IPS DF 6.9 (cell line): ENCODE measurements at regions not wholly inside any gene's neighbourhood (a gene's known extent, or its start where the extent isn't known, plus 50 kb on each side); places are given as distances from the start of the nearest gene placed in this dataset.
"Not testable (repeated sequence)": the region's sequence is repeated elsewhere in the genome, so short reads cannot be mapped to it uniquely, and the experiment has no call there.

Experiments used
- DNase-seq: peaks from one replicate; pipeline ENCODE4 v3.0.0-alpha.2; 2013; ENCODE audit warnings: low read depth, low spot score
- H3K27ac ChIP-seq: one replicate; pipeline ENCODE4 v1.5.1; 2013; ENCODE audit warnings: low read length, control low read depth
- H3K27me3 ChIP-seq: 2 replicates; pipeline ENCODE4 v1.6.1; 2013; ENCODE audit warnings: mild to moderate bottlenecking, low read length; ENCODE audit not compliant: control insufficient read depth, insufficient read depth
- H3K36me3 ChIP-seq: 2 replicates; pipeline ENCODE4 v1.6.1; 2013; ENCODE audit warnings: low read length; ENCODE audit not compliant: control insufficient read depth, insufficient read depth
- H3K4me1 ChIP-seq: 2 replicates; pipeline ENCODE4 v1.6.1; 2013; ENCODE audit warnings: low read length; ENCODE audit not compliant: control insufficient read depth, insufficient read depth
- H3K4me3 ChIP-seq: 2 replicates; pipeline ENCODE4 v1.5.1; 2013; ENCODE audit warnings: mild to moderate bottlenecking, low read length
- H3K9me3 ChIP-seq: 2 replicates; pipeline ENCODE4 v1.6.1; 2013; ENCODE audit warnings: low read length, inconsistent platforms; ENCODE audit not compliant: control insufficient read depth, insufficient read depth
- WGBS: extraction: QIAGEN DNeasy Blood & Tissue Kit; methylation state at CpG from one replicate; pipeline ENCODE4 v1.1.7; 2013; ENCODE audit warnings: mixed read lengths, missing lambda C conversion rate; ENCODE audit not compliant: insufficient read length, insufficient coverage; 5-methylcytosine and 5-hydroxymethylcytosine counted together

DNA sequence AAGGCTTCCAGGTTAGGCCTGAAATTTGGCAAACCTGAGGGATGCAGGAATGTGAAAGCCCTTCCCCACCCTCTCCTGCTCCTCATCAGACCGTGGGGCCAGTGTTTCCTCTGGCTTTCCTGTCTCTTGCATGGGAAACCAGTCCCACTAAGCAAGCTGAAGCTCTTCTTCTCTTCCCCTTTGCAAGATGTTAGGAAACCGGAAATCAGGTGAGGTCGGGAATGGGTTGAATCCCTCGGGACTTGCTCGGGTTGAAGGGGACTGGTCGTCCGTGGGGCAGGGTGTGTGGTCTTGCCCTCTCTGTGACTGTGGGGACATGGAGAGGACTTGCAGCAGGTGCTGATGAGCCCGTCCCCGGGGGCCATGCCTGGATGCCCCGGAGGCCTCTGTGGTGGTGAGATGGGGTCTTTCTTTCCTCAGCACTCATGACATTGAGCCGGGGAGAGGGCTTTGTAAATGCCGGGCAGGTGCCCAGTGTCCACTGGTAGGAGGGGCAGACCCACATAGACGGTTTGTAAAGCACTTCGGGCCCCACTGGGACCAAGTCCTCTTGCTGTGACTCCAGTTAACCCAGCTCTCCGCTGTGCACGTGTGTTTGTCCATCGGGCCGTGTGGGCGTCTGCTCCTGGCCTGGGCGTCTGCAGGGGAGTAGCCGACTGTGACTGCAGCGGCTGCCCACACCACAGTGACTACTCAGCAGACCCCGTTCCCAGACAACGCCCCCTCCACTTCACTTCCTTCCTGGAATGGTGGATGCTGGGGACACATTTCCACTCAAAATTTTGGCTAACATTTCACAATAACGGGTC, 373.9 kb downstream of the GLRX3 start:
- no peaks in the 10 kb centered on the region for H3K4me1 ChIP-seq
- no peak overlapping the region for H3K27ac ChIP-seq
- WGBS = no CpG with 5 or more reads among the region's 25 CpGs
- DNase-seq = no peak
- H3K9me3 ChIP-seq = peaks cover 32% of the 10 kb centered on the region
- H3K36me3 ChIP-seq = no peaks in the 10 kb centered on the region
- no peaks in the 10 kb centered on the region for H3K27me3 ChIP-seq
- no peak overlapping the region for H3K4me3 ChIP-seq

DNA sequence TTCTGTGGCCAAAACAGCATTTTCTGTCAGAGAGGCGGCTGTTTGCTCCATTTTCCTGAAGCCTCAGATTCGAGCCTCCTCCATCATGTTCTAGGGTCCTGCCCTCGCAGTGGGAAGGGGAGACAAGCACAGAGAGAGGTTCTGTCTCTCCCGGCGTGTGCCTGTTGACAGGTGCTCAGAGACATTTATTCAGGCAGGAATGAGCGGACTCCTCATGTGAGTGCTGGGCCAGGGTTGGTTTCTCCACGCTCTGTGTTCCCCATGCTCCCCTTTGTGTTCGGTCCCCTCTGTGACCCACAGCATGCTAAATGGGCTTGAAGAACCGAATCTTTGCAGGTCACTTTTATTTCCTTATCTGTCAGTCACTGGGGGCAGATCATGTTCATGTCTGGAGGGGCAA, 374.6 kb downstream of the GLRX3 start:
- no peaks in the 10 kb centered on the region for H3K27me3 ChIP-seq
- no peak overlapping the region for H3K27ac ChIP-seq
- DNase-seq = no peak
- peaks cover 32% of the 10 kb centered on the region for H3K9me3 ChIP-seq
- H3K4me3 ChIP-seq = no peak overlapping the region
- H3K36me3 ChIP-seq = no peaks in the 10 kb centered on the region
- no CpG with 5 or more reads among the region's 9 CpGs for WGBS
- no peaks in the 10 kb centered on the region for H3K4me1 ChIP-seq

DNA sequence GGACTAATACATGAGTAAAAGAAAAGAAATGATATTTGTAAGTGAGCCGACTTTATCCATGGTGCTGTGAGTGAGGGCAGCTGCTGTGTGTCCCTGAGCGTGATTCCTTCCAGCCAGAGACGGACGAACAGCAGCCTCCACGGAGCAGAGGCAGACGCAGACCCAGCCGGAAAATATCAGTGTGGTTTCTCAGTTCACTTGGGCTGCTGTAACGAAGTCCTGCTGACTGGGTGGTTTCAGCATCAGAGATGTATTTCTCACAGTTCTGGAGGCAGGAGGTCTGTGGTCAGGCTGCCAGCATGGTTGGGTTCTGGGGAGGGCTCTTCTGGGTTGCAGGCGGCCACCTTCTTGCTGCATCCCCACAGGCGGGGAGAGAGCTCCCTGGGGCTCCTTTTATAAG, 375.6 kb downstream of the GLRX3 start:
- DNase-seq = no peak
- Histone ChIP-seq H3K4me1 (no peaks in the 10 kb centered on the region), H3K27ac (no peak overlapping the region), H3K4me3 (no peak overlapping the region), H3K36me3 (no peaks in the 10 kb centered on the region), H3K27me3 (no peaks in the 10 kb centered on the region), H3K9me3 (peaks cover 38% of the 10 kb centered on the region)
- WGBS = no CpG with 5 or more reads among the region's 10 CpGs

DNA sequence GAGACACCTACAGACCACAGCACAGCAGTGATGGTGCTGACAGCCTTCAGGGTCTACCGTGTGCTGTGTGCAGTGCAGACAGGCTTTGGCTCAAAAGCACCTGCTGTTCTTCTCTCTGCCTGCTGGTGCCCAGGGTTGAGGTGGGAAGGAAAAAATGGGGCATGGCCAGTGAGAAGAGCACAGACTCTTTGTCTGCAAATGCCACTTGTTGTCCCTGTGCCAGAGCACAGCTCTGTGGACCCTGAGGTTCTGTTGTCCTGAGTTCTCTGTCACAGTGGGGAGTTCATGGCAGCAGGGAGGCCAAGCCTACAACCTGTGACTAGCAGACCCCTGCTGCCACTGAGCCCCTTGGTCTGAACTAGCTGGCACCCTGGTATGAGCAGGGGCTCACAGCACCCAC, 376.7 kb downstream of the GLRX3 start:
- no peaks in the 10 kb centered on the region for H3K27me3 ChIP-seq
- WGBS = no CpG with 5 or more reads among the region's 1 CpG
- H3K36me3 ChIP-seq = no peaks in the 10 kb centered on the region
- H3K4me3 ChIP-seq = no peak overlapping the region
- no peak for DNase-seq
- H3K27ac ChIP-seq = no peak overlapping the region
- peaks cover 39% of the 10 kb centered on the region for H3K9me3 ChIP-seq
- no peaks in the 10 kb centered on the region for H3K4me1 ChIP-seq

DNA sequence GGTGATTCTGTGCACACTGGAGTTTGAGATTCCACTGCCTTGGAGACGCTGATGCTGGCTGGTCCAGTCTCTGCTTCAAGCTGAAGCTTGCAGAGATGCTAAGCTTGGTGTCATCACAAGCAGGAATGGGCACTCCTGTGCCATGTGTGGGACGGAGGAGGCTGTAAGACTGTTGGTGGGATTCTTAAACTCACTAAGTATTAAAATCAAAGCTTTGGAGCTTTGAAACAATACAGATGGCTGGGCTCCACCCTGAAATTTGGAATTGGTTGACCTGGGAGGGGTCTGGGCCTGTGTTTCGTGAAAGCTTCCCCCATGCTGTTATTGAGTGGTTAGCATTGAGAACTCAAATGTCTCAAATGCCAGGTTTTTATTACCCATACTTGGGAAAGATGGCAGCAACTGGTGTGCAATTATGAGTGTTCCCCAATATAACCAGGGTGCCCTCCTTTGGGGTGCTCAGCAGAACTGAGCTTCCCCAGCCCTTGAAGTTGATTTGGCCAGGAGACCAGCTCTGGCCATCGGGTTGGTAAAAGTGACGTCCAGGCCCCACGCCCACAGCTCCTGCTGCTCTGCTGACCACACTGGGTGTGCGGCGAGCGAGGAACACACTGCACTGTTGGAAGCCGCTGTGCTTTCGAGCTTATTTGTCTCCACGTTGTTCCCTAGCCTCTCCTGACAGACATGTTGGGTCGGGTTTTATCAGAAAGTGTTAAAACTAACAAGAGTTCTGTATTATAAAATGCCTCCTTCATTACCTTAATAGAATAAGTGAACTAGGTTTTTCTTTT, 377.7 kb downstream of the GLRX3 start:
- H3K27me3 ChIP-seq = no peaks in the 10 kb centered on the region
- no peak for DNase-seq
- H3K4me1 ChIP-seq = no peaks in the 10 kb centered on the region
- peaks cover 40% of the 10 kb centered on the region for H3K9me3 ChIP-seq
- H3K27ac ChIP-seq = no peak overlapping the region
- H3K36me3 ChIP-seq = no peaks in the 10 kb centered on the region
- H3K4me3 ChIP-seq = no peak overlapping the region
- WGBS = no CpG with 5 or more reads among the region's 13 CpGs

DNA sequence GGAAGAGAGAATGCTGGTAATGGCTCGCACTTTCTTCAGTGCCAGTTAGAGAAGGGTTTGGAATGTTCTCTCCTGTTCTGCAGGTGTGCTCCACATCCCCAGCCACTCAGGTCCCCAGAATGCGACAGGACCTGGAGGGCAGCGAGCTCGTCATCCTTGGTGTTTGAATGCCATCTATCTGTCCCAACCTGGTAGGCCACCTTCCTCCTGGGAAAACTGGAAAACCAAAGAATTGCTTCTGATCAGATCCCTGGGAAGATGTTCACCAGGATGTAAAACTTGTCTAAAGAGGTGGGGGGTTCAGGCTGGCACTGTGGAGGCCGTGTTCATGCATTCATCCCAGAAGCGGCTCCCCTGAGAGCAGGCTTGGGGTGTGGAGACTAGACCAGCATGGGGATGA, 379.5 kb downstream of the GLRX3 start:
- WGBS = no CpG with 5 or more reads among the region's 6 CpGs
- H3K27me3 ChIP-seq = no peaks in the 10 kb centered on the region
- H3K4me3 ChIP-seq = no peak overlapping the region
- no peak overlapping the region for H3K27ac ChIP-seq
- no peaks in the 10 kb centered on the region for H3K4me1 ChIP-seq
- H3K36me3 ChIP-seq = no peaks in the 10 kb centered on the region
- H3K9me3 ChIP-seq = peaks cover 33% of the 10 kb centered on the region
- no peak for DNase-seq

DNA sequence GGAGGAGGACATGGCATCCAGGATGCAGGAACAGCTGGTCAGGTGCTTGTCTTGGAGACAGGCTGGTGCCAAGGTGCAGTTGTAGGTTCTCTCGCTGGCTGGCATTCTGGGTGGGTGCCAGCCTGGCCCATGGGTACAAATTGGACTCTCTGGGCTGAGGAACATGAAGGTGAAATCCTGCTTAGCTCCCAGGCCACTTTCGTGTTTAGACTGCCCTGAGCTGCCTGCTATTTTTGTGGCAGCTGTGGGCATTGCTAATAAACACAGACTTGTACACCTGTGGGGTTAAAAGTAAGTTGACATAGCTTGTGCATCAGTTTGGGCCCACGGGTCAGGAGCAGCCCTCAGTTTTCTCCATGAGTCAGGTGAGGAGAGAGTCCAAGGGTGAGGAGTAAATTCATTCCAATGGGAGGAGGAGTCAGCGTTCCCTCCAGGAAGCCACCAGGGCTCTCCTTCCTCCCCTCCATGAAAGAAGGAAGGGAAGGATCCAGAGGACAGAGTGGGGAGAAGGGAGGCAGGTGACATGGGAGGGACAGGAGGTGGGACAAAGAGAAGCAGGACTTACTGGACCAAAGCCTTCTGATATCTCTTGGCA, 380.0 kb downstream of the GLRX3 start:
- Histone ChIP-seq H3K9me3 (peaks cover 30% of the 10 kb centered on the region), H3K4me3 (no peak overlapping the region), H3K4me1 (no peaks in the 10 kb centered on the region), H3K27me3 (no peaks in the 10 kb centered on the region), H3K27ac (no peak overlapping the region), H3K36me3 (no peaks in the 10 kb centered on the region)
- DNase-seq = no peak
- no CpG with 5 or more reads among the region's 4 CpGs for WGBS

DNA sequence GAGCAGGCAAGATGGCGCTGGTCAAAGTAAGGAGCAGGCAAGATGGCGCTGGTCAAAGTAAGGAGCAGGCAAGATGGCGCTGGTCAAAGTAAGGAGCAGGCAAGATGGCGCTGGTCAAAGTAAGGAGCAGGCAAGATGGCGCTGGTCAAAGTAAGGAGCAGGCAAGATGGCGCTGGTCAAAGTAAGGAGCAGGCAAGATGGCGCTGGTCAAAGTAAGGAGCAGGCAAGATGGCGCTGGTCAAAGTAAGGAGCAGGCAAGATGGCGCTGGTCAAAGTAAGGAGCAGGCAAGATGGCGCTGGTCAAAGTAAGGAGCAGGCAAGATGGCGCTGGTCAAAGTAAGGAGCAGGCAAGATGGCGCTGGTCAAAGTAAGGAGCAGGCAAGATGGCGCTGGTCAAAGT, 382.7 kb downstream of the GLRX3 start:
- H3K27me3 ChIP-seq, DNase-seq, H3K4me1 ChIP-seq, H3K36me3 ChIP-seq, H3K27ac ChIP-seq, H3K4me3 ChIP-seq: not testable (repeated sequence)
- no CpG with 5 or more reads among the region's 13 CpGs for WGBS
- H3K9me3 ChIP-seq = peaks cover 14% of the 10 kb centered on the region

DNA sequence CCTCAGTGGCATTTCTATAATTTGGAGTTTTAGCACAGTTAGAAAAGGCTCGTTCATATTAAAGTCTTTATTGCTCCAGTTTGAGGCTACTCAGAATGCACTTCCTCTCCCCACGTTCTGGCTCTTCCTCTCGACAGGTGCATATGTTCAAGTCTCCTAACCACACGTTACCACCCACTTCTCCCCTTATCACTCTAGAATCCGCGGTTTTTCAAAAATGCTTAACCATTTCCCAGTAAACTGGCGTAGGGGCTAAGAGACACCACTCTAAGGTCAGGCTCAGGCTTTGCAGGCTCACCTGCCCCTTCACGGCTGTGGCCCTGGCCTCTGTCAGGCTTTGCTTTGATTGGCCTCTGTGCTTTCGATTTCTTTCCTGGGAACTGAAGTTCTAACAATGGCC, 383.6 kb downstream of the GLRX3 start:
- WGBS = 100% methylated on average over 3 of the region's 9 CpGs
- no peaks in the 10 kb centered on the region for H3K27me3 ChIP-seq
- H3K36me3 ChIP-seq = no peaks in the 10 kb centered on the region
- H3K27ac ChIP-seq = no peak overlapping the region
- H3K9me3 ChIP-seq = peaks cover 17% of the 10 kb centered on the region
- no peaks in the 10 kb centered on the region for H3K4me1 ChIP-seq
- H3K4me3 ChIP-seq = no peak overlapping the region
- no peak for DNase-seq

DNA sequence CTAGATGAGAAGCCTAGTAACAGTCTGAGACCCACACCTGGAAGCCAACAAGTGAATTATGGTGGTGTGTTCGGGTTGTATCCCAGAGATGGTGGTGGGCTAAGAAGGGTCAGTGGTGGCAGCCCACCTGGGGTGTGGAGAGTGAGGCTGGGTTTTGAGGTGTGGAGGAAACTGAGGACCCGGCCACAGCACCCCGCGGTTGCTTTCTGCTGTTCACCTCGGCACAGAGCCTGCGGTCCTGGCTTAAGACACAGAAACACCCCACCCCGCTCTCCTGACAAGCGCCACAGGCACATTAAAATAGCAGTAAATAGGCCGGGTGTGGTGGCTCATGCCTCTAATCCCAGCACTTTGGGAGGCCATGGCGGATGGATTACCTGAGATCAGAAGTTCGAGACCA, 395.1 kb downstream of the GLRX3 start:
- no peak for DNase-seq
- Histone ChIP-seq H3K36me3 (no peaks in the 10 kb centered on the region), H3K27me3 (no peaks in the 10 kb centered on the region), H3K9me3 (peaks cover 6% of the 10 kb centered on the region), H3K4me3 (no peak overlapping the region), H3K4me1 (no peaks in the 10 kb centered on the region), H3K27ac (no peak overlapping the region)
- WGBS = no CpG with 5 or more reads among the region's 11 CpGs
